Karpas-422 (cell line): ENCODE measurements at regions not wholly inside any gene's neighbourhood (a gene's known extent, or its start where the extent isn't known, plus 50 kb on each side); places are given as distances from the start of the nearest gene placed in this dataset.

Experiments
- DNase-seq: peaks from one replicate; pipeline ENCODE4 v3.0.0-alpha.2; 2015
- H2AFZ ChIP-seq: fragments of 200-600 bp; sonication (generic); 2 replicates; pipeline ENCODE4 v1.6.1; 2014; ENCODE audit warnings: antibody characterized with exemption, low read length, mixed read lengths
- H3K27ac ChIP-seq: fragments of 200-600 bp; sonication (generic); 2 replicates; pipeline ENCODE4 v1.5.1; 2014; ENCODE audit warnings: mild to moderate bottlenecking, low read length, moderate library complexity
- H3K27me3 ChIP-seq: fragments of 200-600 bp; sonication (generic); 2 replicates; pipeline ENCODE4 v1.6.1; 2014; ENCODE audit warnings: low read length, mixed read lengths
- H3K36me3 ChIP-seq: fragments of 200-600 bp; sonication (generic); 2 replicates; pipeline ENCODE4 v1.6.1; 2014; ENCODE audit warnings: low read length, mixed read lengths; ENCODE audit not compliant: insufficient read depth
- H3K4me1 ChIP-seq: fragments of 200-600 bp; sonication (generic); 2 replicates; pipeline ENCODE4 v1.6.1; 2014; ENCODE audit warnings: mild to moderate bottlenecking, low read length, mixed read lengths
- H3K4me2 ChIP-seq: fragments of 200-600 bp; sonication (generic); 2 replicates; pipeline ENCODE4 v1.6.1; 2014; ENCODE audit warnings: low read length, low read depth, mild to moderate bottlenecking; ENCODE audit not compliant: poor library complexity, severe bottlenecking
- H3K4me3 ChIP-seq: fragments of 200-600 bp; sonication (generic); 2 replicates; pipeline ENCODE4 v1.5.1; 2014; ENCODE audit warnings: mild to moderate bottlenecking, antibody characterized with exemption, low read length, mixed read lengths
- H3K79me2 ChIP-seq: fragments of 200-600 bp; sonication (generic); 2 replicates; pipeline ENCODE4 v1.6.1; 2014; ENCODE audit warnings: mild to moderate bottlenecking, low read length, mixed read lengths
- H3K9ac ChIP-seq: fragments of 200-600 bp; sonication (generic); 2 replicates; pipeline ENCODE4 v1.6.0; 2014; ENCODE audit warnings: low read length
- H3K9me2 ChIP-seq: fragments of 200-600 bp; sonication (generic), shearing (Covaris generic); replicated peaks from 2 replicates; pipeline ENCODE4 v1.6.0; 2014; ENCODE audit warnings: mild to moderate bottlenecking, low read length, moderate library complexity; ENCODE audit not compliant: insufficient read depth
- H3K9me3 ChIP-seq: fragments of 300-700, 200-600 bp; sonication (generic); 2 replicates; pipeline ENCODE4 v1.6.1; 2014; ENCODE audit warnings: low read length, mixed read lengths
- H4K20me1 ChIP-seq: fragments of 200-600 bp; sonication (generic); 2 replicates; pipeline ENCODE4 v1.6.1; 2014; ENCODE audit warnings: mild to moderate bottlenecking, antibody characterized with exemption, low read length, low read depth; ENCODE audit not compliant: insufficient read depth

DNA sequence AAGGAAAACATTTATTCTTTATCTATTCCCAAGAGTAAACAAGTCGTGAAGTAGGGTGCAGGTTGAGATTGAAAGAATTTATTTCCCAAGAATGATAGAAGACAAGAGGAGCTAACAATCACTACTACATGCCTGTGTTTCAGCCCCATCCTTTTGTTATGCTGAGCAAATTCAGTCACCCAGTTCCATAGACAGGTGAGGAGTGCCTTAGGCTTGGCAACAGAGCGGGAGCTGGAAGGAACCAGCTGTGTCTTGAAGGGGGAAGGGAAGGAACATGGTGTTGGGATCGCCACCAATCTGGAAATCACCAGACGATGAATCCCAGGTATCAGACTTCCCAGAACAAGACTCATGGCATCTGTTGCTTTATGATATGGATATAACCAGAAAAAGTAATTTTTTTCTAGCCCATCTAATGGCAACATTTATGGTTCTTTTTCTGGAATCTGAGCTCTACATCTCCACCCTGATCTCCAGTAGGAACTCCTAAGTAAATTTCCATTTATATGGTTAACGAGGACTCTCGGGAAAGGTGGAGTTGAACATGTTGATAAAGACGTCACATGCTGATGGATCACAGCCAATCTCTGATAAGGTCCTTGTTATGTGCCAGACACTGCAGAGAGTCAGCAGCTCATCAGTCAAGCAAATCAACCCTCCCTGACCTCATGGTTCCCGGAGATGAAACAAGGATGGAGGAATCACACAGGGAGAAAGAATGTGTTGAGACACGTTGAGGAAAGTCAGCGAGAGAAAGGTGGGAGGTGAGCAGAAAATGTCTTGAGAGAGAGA is 344.9 kb downstream of the SMOC2 start:
- DNase-seq = no peak
- no peaks in the 10 kb centered on the region for H3K9me2 ChIP-seq
- no peaks in the 10 kb centered on the region for H3K4me1 ChIP-seq
- H3K27ac ChIP-seq = no peak overlapping the region
- H4K20me1 ChIP-seq = no peaks in the 10 kb centered on the region
- no peaks in the 10 kb centered on the region for H3K9me3 ChIP-seq
- no peaks in the 10 kb centered on the region for H3K36me3 ChIP-seq
- H3K4me3 ChIP-seq = no peak overlapping the region
- H3K9ac ChIP-seq = no peak overlapping the region
- no peak overlapping the region for H3K4me2 ChIP-seq
- H3K79me2 ChIP-seq = no peaks in the 10 kb centered on the region
- H3K27me3 ChIP-seq = no peaks in the 10 kb centered on the region
- H2AFZ ChIP-seq = no peak overlapping the region

DNA sequence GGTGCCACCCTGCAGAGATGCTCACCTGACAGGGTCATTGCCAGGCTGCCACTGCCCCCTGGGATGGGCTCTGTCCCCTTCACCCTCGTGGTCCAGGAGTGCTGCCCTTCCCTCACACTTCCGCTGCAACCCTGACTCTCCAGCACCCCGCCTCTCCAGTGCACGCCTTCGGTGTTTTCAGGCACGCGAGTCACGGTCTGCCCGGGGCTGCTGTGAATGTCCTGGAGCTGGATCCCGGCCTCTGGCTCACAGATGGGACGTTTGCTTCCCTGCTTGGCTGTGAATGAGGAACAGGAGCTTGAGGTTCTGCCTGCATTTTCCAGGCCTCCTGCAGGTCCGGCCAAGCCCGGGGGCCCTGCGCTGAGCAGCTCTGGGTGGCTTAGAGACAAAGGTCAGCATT is 343.4 kb downstream of the SMOC2 start:
- Histone ChIP-seq H3K9me2 (no peaks in the 10 kb centered on the region), H3K79me2 (no peaks in the 10 kb centered on the region), H3K4me1 (no peaks in the 10 kb centered on the region), H4K20me1 (no peaks in the 10 kb centered on the region), H3K9me3 (no peaks in the 10 kb centered on the region), H3K27ac (no peak overlapping the region), H3K27me3 (no peaks in the 10 kb centered on the region), H3K4me3 (no peak overlapping the region), H3K9ac (no peak overlapping the region), H2AFZ (no peak overlapping the region), H3K4me2 (no peak overlapping the region), H3K36me3 (no peaks in the 10 kb centered on the region)
- no peak for DNase-seq

- no peak for DNase-seq
- no peaks in the 10 kb centered on the region for H4K20me1 ChIP-seq
- no peak overlapping the region for H3K4me2 ChIP-seq
- no peaks in the 10 kb centered on the region for H3K9me2 ChIP-seq
- no peak overlapping the region for H3K27ac ChIP-seq
- H3K4me1 ChIP-seq = no peaks in the 10 kb centered on the region
- no peak overlapping the region for H3K4me3 ChIP-seq
- H3K27me3 ChIP-seq = no peaks in the 10 kb centered on the region
- H3K36me3 ChIP-seq = no peaks in the 10 kb centered on the region
- H3K79me2 ChIP-seq = no peaks in the 10 kb centered on the region
- no peak overlapping the region for H2AFZ ChIP-seq
- H3K9ac ChIP-seq = no peak overlapping the region
- H3K9me3 ChIP-seq = no peaks in the 10 kb centered on the region
Measured at GRCh38 chr6:168783720-168784119, 342.7 kb downstream of the SMOC2 start.

- Histone ChIP-seq H3K9ac (no peak overlapping the region), H3K27me3 (no peaks in the 10 kb centered on the region), H3K79me2 (no peaks in the 10 kb centered on the region), H3K27ac (no peak overlapping the region), H3K4me3 (no peak overlapping the region), H3K4me2 (no peak overlapping the region), H3K36me3 (no peaks in the 10 kb centered on the region), H3K9me3 (no peaks in the 10 kb centered on the region), H3K4me1 (no peaks in the 10 kb centered on the region), H4K20me1 (no peaks in the 10 kb centered on the region), H3K9me2 (no peaks in the 10 kb centered on the region), H2AFZ (no peak overlapping the region)
- DNase-seq = no peak
Measured at GRCh38 chr6:168782187-168782751, 341.3 kb downstream of the SMOC2 start.

GRCh38 chr6:168778201-168778600 is 337.2 kb downstream of the SMOC2 start:
- no peaks in the 10 kb centered on the region for H3K79me2 ChIP-seq
- no peak overlapping the region for H3K27ac ChIP-seq
- H3K9me2 ChIP-seq = no peaks in the 10 kb centered on the region
- H2AFZ ChIP-seq = no peak overlapping the region
- no peak for DNase-seq
- no peak overlapping the region for H3K4me2 ChIP-seq
- no peaks in the 10 kb centered on the region for H4K20me1 ChIP-seq
- no peak overlapping the region for H3K9ac ChIP-seq
- no peaks in the 10 kb centered on the region for H3K36me3 ChIP-seq
- H3K27me3 ChIP-seq = no peaks in the 10 kb centered on the region; the same call in 1 of the 2 replicates
- no peaks in the 10 kb centered on the region for H3K9me3 ChIP-seq
- H3K4me1 ChIP-seq = no peaks in the 10 kb centered on the region
- H3K4me3 ChIP-seq = no peak overlapping the region

GRCh38 chr6:168774381-168774780 is 333.4 kb downstream of the SMOC2 start:
- no peak overlapping the region for H3K4me3 ChIP-seq
- H2AFZ ChIP-seq = no peak overlapping the region

GRCh38 chr6:168773788-168774187 is 332.8 kb downstream of the SMOC2 start:
- Histone ChIP-seq H3K4me3 (no peak overlapping the region), H3K4me2 (no peak overlapping the region), H3K27ac (no peak overlapping the region), H3K27me3 (no peaks in the 10 kb centered on the region; the same call in 1 of the 2 replicates), H2AFZ (no peak overlapping the region), H3K4me1 (no peaks in the 10 kb centered on the region), H4K20me1 (no peaks in the 10 kb centered on the region), H3K9me3 (no peaks in the 10 kb centered on the region), H3K9me2 (no peaks in the 10 kb centered on the region), H3K36me3 (no peaks in the 10 kb centered on the region), H3K9ac (no peak overlapping the region), H3K79me2 (no peaks in the 10 kb centered on the region)
- no peak for DNase-seq

More at GRCh38 chr6:168774381-168774780, 333.4 kb downstream of the SMOC2 start:
- Histone ChIP-seq H3K27me3 (no peaks in the 10 kb centered on the region; the same call in 1 of the 2 replicates), H4K20me1 (no peaks in the 10 kb centered on the region), H3K9ac (no peak overlapping the region), H3K79me2 (no peaks in the 10 kb centered on the region), H3K4me2 (no peak overlapping the region), H3K9me3 (no peaks in the 10 kb centered on the region), H3K9me2 (no peaks in the 10 kb centered on the region), H3K4me1 (no peaks in the 10 kb centered on the region), H3K27ac (no peak overlapping the region), H3K36me3 (no peaks in the 10 kb centered on the region)
- no peak for DNase-seq

GRCh38 chr6:168765752-168766151 is 324.8 kb downstream of the SMOC2 start:
- Histone ChIP-seq H3K4me2 (no peak overlapping the region), H3K27ac (no peak overlapping the region), H3K79me2 (no peaks in the 10 kb centered on the region), H3K9me3 (no peaks in the 10 kb centered on the region), H3K4me1 (no peaks in the 10 kb centered on the region), H3K36me3 (no peaks in the 10 kb centered on the region), H3K27me3 (no peaks in the 10 kb centered on the region), H3K4me3 (no peak overlapping the region), H3K9me2 (no peaks in the 10 kb centered on the region), H3K9ac (no peak overlapping the region), H4K20me1 (no peaks in the 10 kb centered on the region), H2AFZ (no peak overlapping the region)
- no peak for DNase-seq
